ENCODE measurements at regions not wholly inside any gene's neighbourhood (a gene's known extent, or its start where the extent isn't known, plus 50 kb on each side); places are given as distances from the start of the nearest gene placed in this dataset.

- no peak for TF ChIP-seq ZNF362 (CRISPR knock-in tag; IDR thresholded peaks at IDR 0.05; ENCODE audit: borderline replicate concordance)
- no peak for TF ChIP-seq ZNF503 (CRISPR knock-in tag; IDR thresholded peaks at IDR 0.05)
- TF ChIP-seq USF2 (IDR thresholded peaks at IDR 0.05; ENCODE audit: low read depth, low read length) = no peak
- TF ChIP-seq USF2 (CRISPR knock-in tag; IDR thresholded peaks at IDR 0.05; ENCODE audit: borderline replicate concordance) = no peak
- TF ChIP-seq ZNF18 (CRISPR knock-in tag; IDR thresholded peaks at IDR 0.05; ENCODE audit: insufficient replicate concordance) = no peak
- TF ChIP-seq MXD4 (CRISPR knock-in tag; IDR thresholded peaks at IDR 0.05) = no peak
- no peak for TF ChIP-seq ELF4 (CRISPR knock-in tag; IDR thresholded peaks at IDR 0.05; ENCODE audit: borderline replicate concordance)
Measured at GRCh38 chr22:34866495-34867131, 199.3 kb upstream of the ISX start.

Measured in HepG2 (cell line).